ENCODE measurements at regions not wholly inside any gene's neighbourhood (a gene's known extent, or its start where the extent isn't known, plus 50 kb on each side); places are given as distances from the start of the nearest gene placed in this dataset.

- TF ChIP-seq EZH2phosphoT487 (conservative IDR thresholded peaks at IDR 0.05; ENCODE audit: low read length) (no peak), CTCF (IDR thresholded peaks at IDR 0.05; ENCODE audit: insufficient read depth, low read length, poor library complexity, severe bottlenecking) (no peak)
Measured at GRCh38 chr5:165304193-165304827, 1798.9 kb downstream of the MAT2B start.

Data from SU-DHL-6 (cell line).